ENCODE measurements at regions not wholly inside any gene's neighbourhood (a gene's known extent, or its start where the extent isn't known, plus 50 kb on each side); places are given as distances from the start of the nearest gene placed in this dataset.
A peak's percentile ranks its signal among the peaks of the same experiment; 100 is the strongest.
"Not testable (repeated sequence)": the region's sequence is repeated elsewhere in the genome, so short reads cannot be mapped to it uniquely, and the experiment has no call there.

- not testable (repeated sequence) for H3K4ac ChIP-seq (ENCODE audit: low read depth, low read length)
- WGBS (ENCODE audit: extremely low coverage, insufficient coverage, low lambda C conversion rate), result no CpG with 5 or more reads among the region's 2 CpGs
These were observed 101.1 kb upstream of the GPR39 start for GRCh38 chr2:132315546-132315945.

DNA sequence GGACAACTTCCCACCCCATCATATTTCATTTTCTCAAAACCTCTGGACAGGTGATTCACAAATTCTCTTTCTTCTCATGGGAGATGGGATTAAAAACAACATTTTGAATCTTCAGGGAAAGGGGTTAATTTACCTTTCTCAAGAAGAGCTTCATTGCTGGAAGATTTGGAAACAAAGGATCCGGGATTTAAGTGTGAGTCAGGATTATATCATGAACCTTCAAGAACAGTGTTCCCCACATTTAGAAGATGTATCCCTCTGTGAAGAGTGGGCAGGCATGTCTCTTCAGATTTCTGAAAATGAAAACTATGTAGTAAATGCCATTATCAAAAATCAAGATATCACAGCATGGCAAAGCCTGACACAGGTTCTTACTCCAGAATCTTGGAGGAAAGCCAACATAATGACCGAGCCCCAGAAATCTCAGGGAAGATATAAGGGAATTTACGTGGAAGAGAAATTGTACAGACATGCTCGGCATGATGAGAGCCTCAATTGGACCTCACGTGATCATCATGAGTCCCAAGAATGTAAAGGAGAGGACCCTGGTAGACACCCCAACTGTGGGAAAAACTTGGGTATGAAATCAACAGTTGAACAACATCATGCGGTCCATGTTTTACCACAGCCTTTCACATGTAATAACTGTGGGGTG, 99.5 kb upstream of the GPR39 start:
- H2BK15ac ChIP-seq (replicated peaks; ENCODE audit: low read depth); H3K4ac ChIP-seq (ENCODE audit: low read depth, low read length); H2BK120ac ChIP-seq (ENCODE audit: low read depth, low read length); DNase-seq; H3K18ac ChIP-seq (ENCODE audit: low read length); H4K8ac ChIP-seq (ENCODE audit: low read depth, low read length); H3K56ac ChIP-seq (ENCODE audit: low read length); H3K27ac ChIP-seq (ENCODE audit: low read depth, low read length); H3K27me3 ChIP-seq (ENCODE audit: insufficient read depth, low read length, poor library complexity); H3K9ac ChIP-seq (ENCODE audit: low read length); H3K23ac ChIP-seq (ENCODE audit: low read length); H2BK5ac ChIP-seq (ENCODE audit: low read length); H3K4me2 ChIP-seq (ENCODE audit: low read length); H3K79me1 ChIP-seq (ENCODE audit: low read length); H3K4me1 ChIP-seq (ENCODE audit: control insufficient read depth, low read depth, low read length); H3K79me2 ChIP-seq (ENCODE audit: control insufficient read depth, insufficient read depth, low read length); H3K36me3 ChIP-seq (ENCODE audit: control insufficient read depth, insufficient read depth, low read length); H4K5ac ChIP-seq (ENCODE audit: low read length); H2AK5ac ChIP-seq (ENCODE audit: low read length); H3K4me3 ChIP-seq (ENCODE audit: low read length): not testable (repeated sequence)
- WGBS (ENCODE audit: extremely low coverage, insufficient coverage, low lambda C conversion rate), result no CpG with 5 or more reads among the region's 6 CpGs

More at GRCh38 chr2:132315546-132315945, 101.1 kb upstream of the GPR39 start:
- not testable (repeated sequence) for H3K4me2 ChIP-seq (ENCODE audit: low read length); H3K4me3 ChIP-seq (ENCODE audit: low read length); H3K36me3 ChIP-seq (ENCODE audit: control insufficient read depth, insufficient read depth, low read length); H4K8ac ChIP-seq (ENCODE audit: low read depth, low read length); H3K27me3 ChIP-seq (ENCODE audit: insufficient read depth, low read length, poor library complexity); H3K79me2 ChIP-seq (ENCODE audit: control insufficient read depth, insufficient read depth, low read length); H3K9ac ChIP-seq (ENCODE audit: low read length); DNase-seq; H3K56ac ChIP-seq (ENCODE audit: low read length); H3K23ac ChIP-seq (ENCODE audit: low read length); H2BK120ac ChIP-seq (ENCODE audit: low read depth, low read length); H2BK5ac ChIP-seq (ENCODE audit: low read length); H3K18ac ChIP-seq (ENCODE audit: low read length); H3K4me1 ChIP-seq (ENCODE audit: control insufficient read depth, low read depth, low read length); H4K5ac ChIP-seq (ENCODE audit: low read length); H3K79me1 ChIP-seq (ENCODE audit: low read length); H2AK5ac ChIP-seq (ENCODE audit: low read length); H2BK15ac ChIP-seq (replicated peaks; ENCODE audit: low read depth); H3K27ac ChIP-seq (ENCODE audit: low read depth, low read length)

DNA sequence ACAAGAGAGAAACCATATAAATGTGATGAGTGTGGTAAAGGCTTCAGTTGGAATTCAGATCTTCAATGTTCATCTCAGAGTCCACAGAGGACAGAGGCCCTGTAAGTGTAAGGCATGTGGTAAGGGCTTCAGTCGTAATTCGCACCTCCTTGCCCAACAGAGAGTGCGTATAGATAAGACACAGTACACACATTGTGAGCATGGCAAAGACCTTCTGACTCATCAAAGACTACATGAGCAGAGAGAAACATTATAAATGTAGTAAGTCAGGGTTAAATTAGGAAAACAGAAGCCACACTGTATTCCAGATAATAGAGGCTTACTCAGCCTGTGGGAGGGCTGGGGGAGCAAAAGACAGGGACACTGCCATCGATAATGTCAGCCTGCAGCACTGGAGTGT, 98.1 kb upstream of the GPR39 start:
- not testable (repeated sequence) for H3K36me3 ChIP-seq (ENCODE audit: control insufficient read depth, insufficient read depth, low read length); H3K27ac ChIP-seq (ENCODE audit: low read depth, low read length); H4K8ac ChIP-seq (ENCODE audit: low read depth, low read length); H4K5ac ChIP-seq (ENCODE audit: low read length); DNase-seq; H3K18ac ChIP-seq (ENCODE audit: low read length); H3K4me1 ChIP-seq (ENCODE audit: control insufficient read depth, low read depth, low read length); H3K4me2 ChIP-seq (ENCODE audit: low read length); H3K79me2 ChIP-seq (ENCODE audit: control insufficient read depth, insufficient read depth, low read length); H2BK120ac ChIP-seq (ENCODE audit: low read depth, low read length); H3K27me3 ChIP-seq (ENCODE audit: insufficient read depth, low read length, poor library complexity); H2BK15ac ChIP-seq (replicated peaks; ENCODE audit: low read depth); H2AK5ac ChIP-seq (ENCODE audit: low read length); H3K56ac ChIP-seq (ENCODE audit: low read length); H3K4ac ChIP-seq (ENCODE audit: low read depth, low read length); H3K23ac ChIP-seq (ENCODE audit: low read length); H2BK5ac ChIP-seq (ENCODE audit: low read length); H3K79me1 ChIP-seq (ENCODE audit: low read length); H3K4me3 ChIP-seq (ENCODE audit: low read length); H3K9ac ChIP-seq (ENCODE audit: low read length)
- WGBS (ENCODE audit: extremely low coverage, insufficient coverage, low lambda C conversion rate), result no CpG with 5 or more reads among the region's 4 CpGs

DNA sequence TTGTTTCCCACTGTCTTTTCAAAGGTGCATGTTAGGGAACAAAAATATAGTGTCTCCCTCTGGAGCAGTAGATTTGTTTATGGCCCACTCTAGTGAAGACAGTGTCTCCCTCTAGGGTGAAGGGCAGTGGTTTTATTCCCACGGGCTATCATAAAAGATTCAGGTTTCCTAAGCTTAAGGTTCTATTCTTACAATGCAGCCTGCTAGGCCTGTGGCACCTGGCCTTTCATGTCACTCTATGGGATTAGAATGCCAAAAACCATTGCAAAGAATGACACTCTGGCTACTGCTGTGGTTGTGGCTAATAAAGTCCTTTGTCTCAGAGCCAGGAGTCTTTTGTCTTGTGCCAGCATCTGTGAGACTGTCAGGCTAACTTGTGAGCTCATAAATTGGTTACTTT, 92.6 kb upstream of the GPR39 start:
- not testable (repeated sequence) for H2BK5ac ChIP-seq (ENCODE audit: low read length); H2BK120ac ChIP-seq (ENCODE audit: low read depth, low read length); H3K4me2 ChIP-seq (ENCODE audit: low read length); H3K4me1 ChIP-seq (ENCODE audit: control insufficient read depth, low read depth, low read length); H3K27me3 ChIP-seq (ENCODE audit: insufficient read depth, low read length, poor library complexity); H2BK15ac ChIP-seq (replicated peaks; ENCODE audit: low read depth); H3K79me2 ChIP-seq (ENCODE audit: control insufficient read depth, insufficient read depth, low read length); H3K18ac ChIP-seq (ENCODE audit: low read length); H3K23ac ChIP-seq (ENCODE audit: low read length); H3K4me3 ChIP-seq (ENCODE audit: low read length); H2AK5ac ChIP-seq (ENCODE audit: low read length); H4K5ac ChIP-seq (ENCODE audit: low read length); DNase-seq; H4K8ac ChIP-seq (ENCODE audit: low read depth, low read length); H3K4ac ChIP-seq (ENCODE audit: low read depth, low read length); H3K79me1 ChIP-seq (ENCODE audit: low read length); H3K36me3 ChIP-seq (ENCODE audit: control insufficient read depth, insufficient read depth, low read length); H3K9ac ChIP-seq (ENCODE audit: low read length); H3K27ac ChIP-seq (ENCODE audit: low read depth, low read length); H3K56ac ChIP-seq (ENCODE audit: low read length)
- no CpG with 5 or more reads among the region's 1 CpG for WGBS (ENCODE audit: extremely low coverage, insufficient coverage, low lambda C conversion rate)

DNA sequence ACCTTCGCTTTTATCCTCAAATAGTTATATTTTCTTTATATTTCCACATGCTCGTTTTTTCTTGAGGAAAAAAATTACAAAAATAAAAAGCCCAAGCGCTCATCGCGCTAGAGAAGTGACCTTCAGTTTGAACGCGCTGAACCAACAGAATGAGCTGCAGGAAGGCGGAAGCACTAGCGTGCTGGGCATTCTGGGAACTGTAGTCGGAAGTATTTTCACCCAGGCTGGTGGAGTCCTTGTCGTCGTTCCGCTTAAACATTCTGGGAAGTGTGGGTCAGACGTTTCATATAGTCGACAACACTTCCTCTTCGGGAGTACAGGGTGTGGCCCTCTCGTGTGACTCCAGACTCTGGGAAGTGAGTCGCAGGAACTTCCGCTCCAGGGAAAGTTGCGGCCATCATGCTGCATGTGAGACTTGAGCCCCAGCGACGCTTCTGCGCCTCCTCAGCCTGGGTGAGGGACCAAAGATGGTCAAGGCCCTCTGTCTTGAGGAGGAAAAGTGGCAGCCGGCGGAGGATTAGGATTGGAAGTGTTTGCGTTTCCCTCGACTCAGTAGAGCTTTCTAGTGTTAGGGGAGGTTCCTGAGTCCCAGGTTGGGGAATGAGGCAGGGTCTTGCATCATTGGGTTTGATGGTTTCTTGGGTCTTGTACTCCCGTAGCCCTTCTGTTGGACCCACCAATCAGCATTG, 84.1 kb upstream of the GPR39 start:
- H4K8ac ChIP-seq (ENCODE audit: low read depth, low read length), result not testable (repeated sequence)

DNA sequence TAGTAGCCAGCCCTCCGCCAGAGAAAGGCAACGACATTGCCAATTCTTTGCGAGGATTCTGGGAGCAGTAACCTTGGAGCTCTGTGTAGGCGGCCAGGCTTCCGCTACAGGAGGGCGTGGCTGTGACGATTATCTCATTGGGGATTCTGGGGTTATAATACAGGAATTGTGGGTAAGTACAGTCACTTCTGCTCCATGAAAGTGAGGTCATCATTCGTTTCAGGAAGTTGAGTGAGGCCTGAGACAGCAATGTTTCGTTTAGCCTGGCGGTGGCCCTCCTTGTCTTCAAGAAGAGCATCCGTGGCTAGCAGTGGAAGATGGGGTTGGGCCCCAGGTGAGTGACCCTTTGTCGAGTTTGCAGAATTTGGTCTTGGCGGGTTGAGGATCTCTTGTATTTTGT, 79.5 kb upstream of the GPR39 start:
- no CpG with 5 or more reads among the region's 13 CpGs for WGBS (ENCODE audit: extremely low coverage, insufficient coverage, low lambda C conversion rate)
- H2BK5ac ChIP-seq (ENCODE audit: low read length); H3K36me3 ChIP-seq (ENCODE audit: control insufficient read depth, insufficient read depth, low read length); H3K4me3 ChIP-seq (ENCODE audit: low read length); H3K27me3 ChIP-seq (ENCODE audit: insufficient read depth, low read length, poor library complexity); H3K4me2 ChIP-seq (ENCODE audit: low read length); H3K4ac ChIP-seq (ENCODE audit: low read depth, low read length); H3K27ac ChIP-seq (ENCODE audit: low read depth, low read length); H3K23ac ChIP-seq (ENCODE audit: low read length); H3K79me2 ChIP-seq (ENCODE audit: control insufficient read depth, insufficient read depth, low read length); H2AK5ac ChIP-seq (ENCODE audit: low read length); H3K4me1 ChIP-seq (ENCODE audit: control insufficient read depth, low read depth, low read length); H4K8ac ChIP-seq (ENCODE audit: low read depth, low read length); H3K79me1 ChIP-seq (ENCODE audit: low read length); H3K9ac ChIP-seq (ENCODE audit: low read length); H4K5ac ChIP-seq (ENCODE audit: low read length); H2BK15ac ChIP-seq (replicated peaks; ENCODE audit: low read depth); H3K18ac ChIP-seq (ENCODE audit: low read length); H2BK120ac ChIP-seq (ENCODE audit: low read depth, low read length); H3K56ac ChIP-seq (ENCODE audit: low read length): not testable (repeated sequence)
- peak; percentile 26 for DNase-seq

More for the DNA sequence above, 84.1 kb upstream of the GPR39 start:
- not testable (repeated sequence) for H3K4me2 ChIP-seq (ENCODE audit: low read length); H3K4ac ChIP-seq (ENCODE audit: low read depth, low read length); H3K27ac ChIP-seq (ENCODE audit: low read depth, low read length); H3K79me2 ChIP-seq (ENCODE audit: control insufficient read depth, insufficient read depth, low read length); H3K18ac ChIP-seq (ENCODE audit: low read length); DNase-seq; H3K27me3 ChIP-seq (ENCODE audit: insufficient read depth, low read length, poor library complexity); H4K5ac ChIP-seq (ENCODE audit: low read length); H3K4me1 ChIP-seq (ENCODE audit: control insufficient read depth, low read depth, low read length); H2BK5ac ChIP-seq (ENCODE audit: low read length); H3K23ac ChIP-seq (ENCODE audit: low read length); H3K4me3 ChIP-seq (ENCODE audit: low read length); H2AK5ac ChIP-seq (ENCODE audit: low read length); H3K79me1 ChIP-seq (ENCODE audit: low read length); H2BK15ac ChIP-seq (replicated peaks; ENCODE audit: low read depth); H3K56ac ChIP-seq (ENCODE audit: low read length); H3K9ac ChIP-seq (ENCODE audit: low read length); H2BK120ac ChIP-seq (ENCODE audit: low read depth, low read length); H3K36me3 ChIP-seq (ENCODE audit: control insufficient read depth, insufficient read depth, low read length)
- WGBS (ENCODE audit: extremely low coverage, insufficient coverage, low lambda C conversion rate), result no CpG with 5 or more reads among the region's 28 CpGs

Measured in mesendoderm (in vitro differentiated cells).